IMR-90 (cell line): ENCODE measurements at regions not wholly inside any gene's neighbourhood (a gene's known extent, or its start where the extent isn't known, plus 50 kb on each side); places are given as distances from the start of the nearest gene placed in this dataset.

ENCODE experiments used
- ATAC-seq: fragments of 200-7000 bp; cut with Tn5 transposase; 2 replicates; pipeline ENCODE4 v1.9.1; 2020; ENCODE audit warnings: low read depth, mild to moderate bottlenecking, moderate library complexity
- BruUV-seq: library from RNA; stranded (reverse); fragments of 400-500 nt; replicated peaks from 2 replicates; lab custom pipeline; 2021; lab: Mats Ljungman, UMichigan
- CTCF ChIA-PET: fragments of 300-600 bp; formaldehyde crosslinking; extraction: SDS; loops from one replicate; lab custom pipeline; 2021; ENCODE audit warnings: antibody characterized with exemption; lab: Yijun Ruan, JAX
- POLR2A ChIA-PET: fragments of 300-600 bp; sonication (Branson Sonifier 250); formaldehyde crosslinking; loops from one replicate; lab custom pipeline; 2022; ENCODE audit warnings: antibody characterized with exemption; ENCODE audit not compliant: unreplicated experiment; lab: Charles Lee
- DNase-seq: peaks from one replicate; pipeline ENCODE4 v3.0.0; 2013
- H2AFZ ChIP-seq: replicated peaks from 2 replicates; pipeline ENCODE3; 2013; ENCODE audit warnings: low read length, mild to moderate bottlenecking; ENCODE audit not compliant: poor library complexity
- H2AK5ac ChIP-seq: 2 replicates; pipeline ENCODE4 v1.6.1; 2013; ENCODE audit warnings: low read depth, low read length, inconsistent platforms
- H2AK9ac ChIP-seq: replicated peaks from 2 replicates; pipeline ENCODE3; 2013; ENCODE audit warnings: mild to moderate bottlenecking, low read depth, low read length, moderate library complexity; ENCODE audit not compliant: poor library complexity
- H2BK120ac ChIP-seq: 2 replicates; pipeline ENCODE4 v1.6.1; 2013; ENCODE audit warnings: low read depth, low read length, inconsistent platforms
- H2BK15ac ChIP-seq: 3 replicates; pipeline ENCODE4 v1.6.1; 2013; ENCODE audit warnings: low read depth, low read length, inconsistent platforms
- H2BK20ac ChIP-seq: 2 replicates; pipeline ENCODE4 v1.6.1; 2013; ENCODE audit warnings: low read depth, mild to moderate bottlenecking, inconsistent platforms, low read length, moderate library complexity
- H2BK5ac ChIP-seq: 2 replicates; pipeline ENCODE4 v1.6.1; 2013; ENCODE audit warnings: mild to moderate bottlenecking, low read depth, low read length, inconsistent platforms; ENCODE audit not compliant: poor library complexity, severe bottlenecking
- H3K14ac ChIP-seq: replicated peaks from 2 replicates; pipeline ENCODE4 v1.6.1; 2013; ENCODE audit warnings: low read depth, low read length, inconsistent platforms
- H3K18ac ChIP-seq: 2 replicates; pipeline ENCODE4 v1.6.1; 2013; ENCODE audit warnings: low read depth, low read length, control low read depth
- H3K23ac ChIP-seq: 2 replicates; pipeline ENCODE4 v1.6.1; 2013; ENCODE audit warnings: low read depth, low read length, inconsistent platforms
- H3K27ac ChIP-seq: 2 replicates; pipeline ENCODE4 v1.5.1; 2013; ENCODE audit warnings: mild to moderate bottlenecking, control low read depth, low read length; ENCODE audit not compliant: insufficient read depth
- H3K27me3 ChIP-seq: 2 replicates; pipeline ENCODE4 v1.6.1; 2013; ENCODE audit warnings: low read length; ENCODE audit not compliant: control insufficient read depth, insufficient read depth
- H3K36me3 ChIP-seq: 2 replicates; pipeline ENCODE4 v1.6.1; 2013; ENCODE audit warnings: low read length, mixed read lengths; ENCODE audit not compliant: control insufficient read depth, insufficient read depth
- H3K4ac ChIP-seq: 2 replicates; pipeline ENCODE4 v1.6.1; 2013; ENCODE audit warnings: low read depth, low read length, inconsistent platforms
- H3K4me1 ChIP-seq: 2 replicates; pipeline ENCODE4 v1.6.1; 2013; ENCODE audit warnings: low read length, mixed read lengths; ENCODE audit not compliant: control insufficient read depth, insufficient read depth
- H3K4me2 ChIP-seq: 2 replicates; pipeline ENCODE4 v1.6.1; 2013; ENCODE audit warnings: low read depth, mild to moderate bottlenecking, control low read depth, low read length, moderate library complexity
- H3K4me3 ChIP-seq: 2 replicates; pipeline ENCODE4 v1.5.1; 2013; ENCODE audit warnings: low read depth, mild to moderate bottlenecking, control low read depth, low read length, moderate library complexity; ENCODE audit not compliant: insufficient read depth
- H3K56ac ChIP-seq: 2 replicates; pipeline ENCODE4 v1.6.1; 2013; ENCODE audit warnings: low read length, inconsistent platforms; ENCODE audit not compliant: insufficient read depth; ENCODE audit errors: extremely low read depth
- H3K79me1 ChIP-seq, 2 experiments: 2 replicates each; pipeline ENCODE4 v1.6.1; 2013; ENCODE audit warnings: low read length in 2 of 2, inconsistent platforms in 1 of 2, low read depth in 1 of 2
- H3K9ac ChIP-seq: 2 replicates; pipeline ENCODE4 v1.6.1; 2013; ENCODE audit warnings: low read depth, low read length, control low read depth
- H3K9me1 ChIP-seq: 2 replicates; pipeline ENCODE4 v1.6.1; 2013; ENCODE audit warnings: low read length, inconsistent platforms; ENCODE audit not compliant: insufficient read depth
- H3K9me3 ChIP-seq: 2 replicates; pipeline ENCODE4 v1.6.1; 2013; ENCODE audit warnings: low read length; ENCODE audit not compliant: control insufficient read depth, insufficient read depth
- H4K20me1 ChIP-seq: 2 replicates; pipeline ENCODE4 v1.6.1; 2013; ENCODE audit warnings: low read length, inconsistent platforms; ENCODE audit not compliant: insufficient read depth
- H4K5ac ChIP-seq: 2 replicates; pipeline ENCODE4 v1.6.1; 2013; ENCODE audit warnings: mild to moderate bottlenecking, low read depth, low read length, control low read depth
- H4K8ac ChIP-seq, 2 experiments: 2 replicates each; pipeline ENCODE4 v1.6.1; 2013; ENCODE audit warnings: low read depth in 2 of 2, low read length in 2 of 2, control low read depth in 1 of 2, inconsistent platforms in 1 of 2
- H4K91ac ChIP-seq: 2 replicates; pipeline ENCODE4 v1.6.1; 2013; ENCODE audit warnings: low read depth, low read length, inconsistent platforms; ENCODE audit not compliant: insufficient read depth
- BHLHE40 ChIP-seq: fragments of 150-350 bp; IDR thresholded peaks from 2 replicates; pipeline ENCODE4 v1.6.1; 2016; ENCODE audit warnings: mild to moderate bottlenecking, low read depth, low read length
- CEBPB ChIP-seq: IDR thresholded peaks from 2 replicates; pipeline ENCODE4 v1.6.1; 2012; ENCODE audit warnings: low read depth, low read length, improper control_type of control experiment
- CHD1 ChIP-seq: IDR thresholded peaks from 2 replicates; pipeline ENCODE4 v1.6.1; 2012; ENCODE audit warnings: low read depth, low read length, improper control_type of control experiment
- ELK1 ChIP-seq: fragments of 150-350 bp; IDR thresholded peaks from 2 replicates; pipeline ENCODE4 v1.6.1; 2016; ENCODE audit warnings: low read depth, mild to moderate bottlenecking, low read length, moderate library complexity, borderline replicate concordance
- FOS ChIP-seq: fragments of 150-350 bp; IDR thresholded peaks from 2 replicates; pipeline ENCODE4 v1.6.1; 2016; ENCODE audit warnings: low read depth, low read length
- MAFK ChIP-seq: IDR thresholded peaks from 2 replicates; pipeline ENCODE4 v1.6.1; 2012; ENCODE audit warnings: low read depth, low read length, improper control_type of control experiment
- MAZ ChIP-seq: IDR thresholded peaks from 2 replicates; pipeline ENCODE4 v1.6.1; 2012; ENCODE audit warnings: low read depth, mild to moderate bottlenecking, low read length, improper control_type of control experiment, moderate library complexity, borderline replicate concordance
- MXI1 ChIP-seq: IDR thresholded peaks from 2 replicates; pipeline ENCODE4 v1.6.1; 2012; ENCODE audit warnings: low read depth, mild to moderate bottlenecking, low read length, moderate library complexity, borderline replicate concordance
- NFE2L2 ChIP-seq: fragments of 150-350 bp; IDR thresholded peaks from 2 replicates; pipeline ENCODE4 v1.6.1; 2016; ENCODE audit warnings: low read depth, mild to moderate bottlenecking, low read length
- POLR2A ChIP-seq: IDR thresholded peaks from 2 replicates; pipeline ENCODE4 v1.6.1; 2012; ENCODE audit warnings: mild to moderate bottlenecking, low read depth, low read length
- RAD21 ChIP-seq: IDR thresholded peaks from 2 replicates; pipeline ENCODE4 v1.6.1; 2012; ENCODE audit warnings: low read length, improper control_type of control experiment
- RCOR1 ChIP-seq: IDR thresholded peaks from 2 replicates; pipeline ENCODE4 v1.6.1; 2012; ENCODE audit warnings: mild to moderate bottlenecking, low read length, improper control_type of control experiment; ENCODE audit not compliant: insufficient replicate concordance
- RFX5 ChIP-seq: IDR thresholded peaks from 2 replicates; pipeline ENCODE4 v1.8.0; 2012; ENCODE audit warnings: low read depth, mild to moderate bottlenecking, low read length, moderate library complexity
- SMC3 ChIP-seq: fragments of 150-350 bp; IDR thresholded peaks from 2 replicates; pipeline ENCODE4 v1.6.1; 2016; ENCODE audit warnings: low read depth, mild to moderate bottlenecking, antibody characterized with exemption, low read length, moderate library complexity
- USF2 ChIP-seq: fragments of 150-350 bp; IDR thresholded peaks from 2 replicates; pipeline ENCODE4 v1.6.1; 2017; ENCODE audit warnings: mild to moderate bottlenecking, antibody characterized with exemption, low read length, low read depth
- WGBS, 2 experiments: methylation state at CpG; one replicate each; pipeline versions ENCODE4 v1.1.5 to v1.1.7; 2013; ENCODE audit warnings: missing lambda C conversion rate in 2 of 2; ENCODE audit not compliant: insufficient read length in 1 of 2; ENCODE audit errors: extremely low coverage in 2 of 2; 5-methylcytosine and 5-hydroxymethylcytosine counted together
- dilution Hi-C: fragments of 300-500 bp; cut with HindIII; formaldehyde crosslinking; loops from one replicate; pipeline ENCODE4 v1.14.3; 2018; ENCODE audit warnings: low sequenced_read_pairs; ENCODE audit not compliant: unreplicated experiment
- in situ Hi-C: fragments of 300-500 bp; cut with MboI; formaldehyde crosslinking; loops from 3 replicates; pipeline ENCODE4 v1.14.3; 2019; ENCODE audit warnings: low sequenced_read_pairs, inconsistent platforms, mixed read lengths
- intact Hi-C: fragments of 100-400 bp; cut with micrococcal nuclease; formaldehyde crosslinking; loops from 2 replicates; pipeline ENCODE4 v1.10.0; 2022
- TF ChIP-seq, protein P1 (sequence below): conservative IDR thresholded peaks from 2 replicates; pipeline ENCODE4 v1.5.1; 2012; ENCODE audit warnings: mild to moderate bottlenecking, low read depth, low read length, improper control_type of control experiment

- no peaks in the 10 kb centered on the region for H3K9me3 ChIP-seq
- no peak overlapping the region for H4K91ac ChIP-seq
- H2BK15ac ChIP-seq, result no peak overlapping the region
- CTCF ChIA-PET, result interaction anchor here (0.8 kb wide), 1 partner anchor 11 kb away, joined by 3 read pairs; no protein-coding TSS in a partner anchor
- ATAC-seq (no peak), DNase-seq (no peak)
- H2BK120ac ChIP-seq, result no peak overlapping the region
- no peak overlapping the region for H3K4ac ChIP-seq
- no peak overlapping the region for H3K9ac ChIP-seq
- no TSS peak for BruUV-seq
- dilution Hi-C loops (no loop called here), in situ Hi-C loops (no loop called here), intact Hi-C loops (no loop called here)
- no peak overlapping the region for H3K18ac ChIP-seq
- no peak overlapping the region for H2BK20ac ChIP-seq
- H2BK5ac ChIP-seq, result no peak overlapping the region
- TF ChIP-seq SMC3 (no peak), USF2 (no peak), NFE2L2 (no peak), RAD21 (no peak), MAZ (no peak), RFX5 (no peak), BHLHE40 (no peak), CEBPB (no peak), FOS (no peak), MXI1 (no peak), CHD1 (no peak), POLR2A (no peak), ELK1 (no peak), MAFK (no peak), RCOR1 (no peak)
- TF ChIP-seq, protein P1, sequence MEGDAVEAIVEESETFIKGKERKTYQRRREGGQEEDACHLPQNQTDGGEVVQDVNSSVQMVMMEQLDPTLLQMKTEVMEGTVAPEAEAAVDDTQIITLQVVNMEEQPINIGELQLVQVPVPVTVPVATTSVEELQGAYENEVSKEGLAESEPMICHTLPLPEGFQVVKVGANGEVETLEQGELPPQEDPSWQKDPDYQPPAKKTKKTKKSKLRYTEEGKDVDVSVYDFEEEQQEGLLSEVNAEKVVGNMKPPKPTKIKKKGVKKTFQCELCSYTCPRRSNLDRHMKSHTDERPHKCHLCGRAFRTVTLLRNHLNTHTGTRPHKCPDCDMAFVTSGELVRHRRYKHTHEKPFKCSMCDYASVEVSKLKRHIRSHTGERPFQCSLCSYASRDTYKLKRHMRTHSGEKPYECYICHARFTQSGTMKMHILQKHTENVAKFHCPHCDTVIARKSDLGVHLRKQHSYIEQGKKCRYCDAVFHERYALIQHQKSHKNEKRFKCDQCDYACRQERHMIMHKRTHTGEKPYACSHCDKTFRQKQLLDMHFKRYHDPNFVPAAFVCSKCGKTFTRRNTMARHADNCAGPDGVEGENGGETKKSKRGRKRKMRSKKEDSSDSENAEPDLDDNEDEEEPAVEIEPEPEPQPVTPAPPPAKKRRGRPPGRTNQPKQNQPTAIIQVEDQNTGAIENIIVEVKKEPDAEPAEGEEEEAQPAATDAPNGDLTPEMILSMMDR, result no peak
- no peak overlapping the region for H2AK5ac ChIP-seq
- no peak overlapping the region for H4K8ac ChIP-seq
- no CpG with 5 or more reads among the region's 7 CpGs for WGBS, 2 experiments
- no peak overlapping the region for H2AK9ac ChIP-seq
- no peak overlapping the region for H3K14ac ChIP-seq
- no peaks in the 10 kb centered on the region for H3K36me3 ChIP-seq
- POLR2A ChIA-PET, result no interaction called here
- no peaks in the 10 kb centered on the region for H3K27me3 ChIP-seq
- H3K9me1 ChIP-seq, result no peaks in the 10 kb centered on the region
- no peaks in the 10 kb centered on the region for H3K4me1 ChIP-seq
- H3K56ac ChIP-seq, result no peak overlapping the region
- H3K4me2 ChIP-seq, result no peak overlapping the region
- no peak overlapping the region for H3K4me3 ChIP-seq
- H4K5ac ChIP-seq, result no peak overlapping the region
- H4K20me1 ChIP-seq, result no peaks in the 10 kb centered on the region
- H3K79me1 ChIP-seq, result no peaks in the 10 kb centered on the region
- no peak overlapping the region for H2AFZ ChIP-seq
- H3K23ac ChIP-seq, result no peak overlapping the region
- H3K27ac ChIP-seq, result no peak overlapping the region
These were observed 138.7 kb downstream of the BRMS1L start for GRCh38 chr14:35964697-35965286.
